NCI-H524 treated with DMSO at 0.1 percent for 48 hours (cell line): ENCODE measurements at regions not wholly inside any gene's neighbourhood (a gene's known extent, or its start where the extent isn't known, plus 50 kb on each side); places are given as distances from the start of the nearest gene placed in this dataset.

Experiments
- DNase-seq: peaks from one replicate; lab custom pipeline; 2025; lab: John Stamatoyannopoulos, UW

DNA sequence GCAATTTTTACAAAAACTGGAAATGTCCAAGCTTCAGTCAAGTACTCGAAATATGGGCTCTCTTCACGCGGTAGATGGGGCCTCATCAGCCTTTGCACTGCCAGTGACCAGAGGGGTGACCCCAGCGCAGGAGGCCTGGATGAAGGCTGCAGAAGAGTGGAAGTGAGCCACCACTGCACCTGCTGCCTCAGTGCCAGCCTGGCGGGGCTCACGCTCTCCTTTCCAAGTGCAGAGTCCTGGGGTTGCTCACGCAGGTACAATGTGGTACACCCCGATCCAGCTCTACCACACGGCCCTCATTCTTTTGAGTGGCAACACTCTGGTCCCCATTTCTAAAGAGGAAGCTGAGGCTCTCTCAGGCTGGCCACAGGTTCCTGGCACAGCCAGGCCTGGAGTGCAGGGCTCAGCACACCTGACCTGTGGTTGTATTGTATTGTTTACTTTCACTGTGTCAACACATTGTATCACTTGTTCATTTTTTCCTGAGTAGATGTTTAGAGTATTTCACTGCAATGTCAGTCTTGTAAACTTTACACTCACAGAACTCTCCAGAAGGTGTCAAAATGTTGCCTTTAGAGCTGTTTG lies 97.3 kb upstream of the SOX1 start:
- no peak for DNase-seq

DNA sequence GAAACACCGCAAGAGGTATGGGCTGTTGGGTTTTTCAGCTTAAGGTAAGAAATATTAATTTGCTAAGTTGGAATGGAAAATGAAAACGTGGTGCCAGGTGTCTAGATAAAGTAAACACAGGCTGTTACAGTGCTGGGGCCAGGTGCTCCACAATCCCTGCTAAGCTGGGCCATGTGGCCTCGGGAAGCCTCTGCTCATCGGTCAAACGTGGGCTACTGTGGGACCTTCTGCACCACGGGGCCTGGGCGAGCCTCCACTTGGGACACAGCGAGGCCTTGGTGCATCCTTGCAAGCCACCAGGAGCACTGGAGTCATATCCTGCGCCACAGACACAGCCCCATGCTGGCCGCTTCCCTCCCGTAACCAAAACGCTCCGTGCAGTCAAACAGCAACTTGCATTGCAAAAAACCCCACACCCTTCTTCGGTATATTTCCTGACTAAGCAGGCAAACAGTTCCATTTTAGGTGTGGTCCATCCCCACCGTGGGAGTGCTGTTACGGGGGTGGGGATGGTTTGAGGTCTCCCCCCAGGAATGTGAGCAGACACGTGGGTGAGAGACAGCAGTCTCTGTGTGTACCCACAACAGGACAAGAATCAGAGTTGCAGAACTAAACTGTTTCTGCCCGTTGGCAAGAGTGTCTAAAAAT lies 96.3 kb upstream of the SOX1 start:
- DNase-seq = no peak

DNA sequence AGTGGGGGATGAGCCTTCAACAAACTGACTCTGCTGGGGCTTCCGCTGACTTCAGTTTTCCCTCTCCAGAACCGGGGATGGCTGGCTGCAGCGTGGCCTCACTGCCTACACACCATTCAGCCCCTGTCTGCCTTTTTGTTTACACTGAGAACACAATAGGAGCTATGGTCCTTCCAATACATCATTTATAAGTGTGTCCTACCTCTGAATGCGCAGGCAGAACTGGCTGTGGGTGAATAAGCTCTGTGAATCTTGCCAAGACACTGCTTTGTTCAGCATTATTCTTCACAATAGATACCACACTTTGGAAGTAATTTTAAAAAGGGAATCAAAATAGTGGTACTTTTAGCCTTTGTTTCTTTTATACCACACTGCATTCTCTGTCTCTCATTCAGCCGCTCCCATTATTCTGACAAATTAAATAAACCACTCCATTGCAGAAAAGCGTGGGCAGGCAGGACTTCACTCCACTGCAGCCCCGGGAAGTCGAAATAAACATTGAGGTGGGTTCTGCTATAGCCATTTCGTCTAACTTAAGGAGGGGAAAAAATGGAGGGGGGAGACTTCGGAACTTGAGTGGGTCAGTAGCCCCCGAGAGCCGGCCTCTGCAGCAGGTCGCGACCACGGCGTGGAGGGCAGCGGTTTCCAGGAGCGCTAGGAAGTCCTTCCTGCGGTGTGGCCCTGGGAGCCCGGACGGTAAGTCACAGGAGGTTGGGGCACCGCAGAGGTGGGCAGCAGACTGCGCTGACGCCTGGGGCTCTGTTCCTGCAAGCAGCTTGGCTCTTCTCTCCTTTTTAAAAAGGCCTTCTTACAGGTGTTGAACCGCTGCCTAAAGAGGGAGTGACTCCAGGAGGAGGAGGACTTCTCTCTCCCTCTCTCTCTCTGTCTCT lies 94.8 kb upstream of the SOX1 start:
- DNase-seq = no peak

DNA sequence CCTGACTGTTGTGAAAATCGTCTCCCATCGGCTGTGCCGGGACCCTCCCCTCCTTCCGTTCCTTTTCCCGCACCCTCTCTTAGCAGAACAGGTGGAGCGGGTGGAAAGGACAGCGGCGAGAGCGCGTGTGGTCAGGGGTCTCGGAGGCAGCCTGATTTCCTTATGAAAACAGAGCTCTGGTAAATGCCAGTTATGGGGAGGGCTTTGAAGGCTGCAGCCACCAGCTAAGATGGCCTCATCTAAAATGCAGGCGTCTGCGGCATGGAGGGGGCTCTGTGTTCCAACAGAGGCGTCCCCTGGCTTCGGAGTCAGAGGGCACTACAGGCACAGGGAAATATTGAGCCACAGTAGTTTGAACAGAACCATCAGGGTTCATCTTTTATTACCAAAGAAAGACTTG lies 93.8 kb upstream of the SOX1 start:
- no peak for DNase-seq

DNA sequence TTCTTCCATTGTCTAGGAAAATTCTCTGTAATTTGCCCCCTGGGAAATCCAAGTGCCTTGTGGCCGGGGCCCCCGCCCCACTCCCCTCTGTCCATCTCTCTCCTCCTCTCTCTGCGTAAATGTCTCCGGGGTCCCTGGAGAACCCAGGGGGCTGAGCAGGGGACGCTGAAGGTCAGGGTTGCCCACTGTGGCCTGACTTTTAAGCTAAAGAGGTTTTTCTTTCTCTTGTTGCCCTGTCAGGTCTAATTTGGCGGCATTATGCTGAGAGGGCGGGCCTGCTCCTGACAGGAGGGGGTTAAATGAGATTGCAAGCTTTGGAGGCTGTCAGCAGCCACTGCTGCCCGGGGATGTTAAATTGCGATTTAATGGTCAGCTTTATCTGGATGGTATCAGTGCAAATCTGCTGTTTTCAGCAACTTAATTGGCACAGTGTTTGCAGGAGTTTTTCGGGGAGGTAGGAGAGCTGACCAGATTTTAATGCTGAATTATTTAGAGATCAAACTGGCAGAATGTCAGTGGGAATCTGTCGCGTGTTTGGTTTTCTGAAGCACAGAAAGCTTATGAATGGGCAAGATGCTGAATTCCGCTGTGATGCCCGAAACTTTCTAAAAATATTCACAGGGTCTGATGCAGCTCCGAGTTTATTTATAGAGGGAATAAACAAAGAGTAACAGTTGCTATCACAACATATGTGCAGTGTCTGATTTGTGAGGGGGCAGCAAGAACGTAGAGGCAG lies 93.2 kb upstream of the SOX1 start:
- no peak for DNase-seq

DNA sequence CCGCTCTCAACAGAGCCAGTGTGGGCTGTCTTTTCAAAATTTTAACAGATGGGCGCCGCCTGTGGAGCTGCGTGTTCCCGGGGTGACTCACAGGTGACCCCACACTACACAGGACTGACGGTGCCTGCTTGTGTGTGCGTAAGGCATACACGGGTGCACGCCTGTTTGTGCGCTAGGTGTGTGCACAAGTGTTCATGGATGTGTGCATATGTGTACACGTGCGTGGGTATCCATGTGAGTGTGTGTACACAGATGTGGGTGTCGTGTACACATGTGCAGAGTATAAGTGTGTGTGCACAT lies 92.7 kb upstream of the SOX1 start:
- DNase-seq = no peak

DNA sequence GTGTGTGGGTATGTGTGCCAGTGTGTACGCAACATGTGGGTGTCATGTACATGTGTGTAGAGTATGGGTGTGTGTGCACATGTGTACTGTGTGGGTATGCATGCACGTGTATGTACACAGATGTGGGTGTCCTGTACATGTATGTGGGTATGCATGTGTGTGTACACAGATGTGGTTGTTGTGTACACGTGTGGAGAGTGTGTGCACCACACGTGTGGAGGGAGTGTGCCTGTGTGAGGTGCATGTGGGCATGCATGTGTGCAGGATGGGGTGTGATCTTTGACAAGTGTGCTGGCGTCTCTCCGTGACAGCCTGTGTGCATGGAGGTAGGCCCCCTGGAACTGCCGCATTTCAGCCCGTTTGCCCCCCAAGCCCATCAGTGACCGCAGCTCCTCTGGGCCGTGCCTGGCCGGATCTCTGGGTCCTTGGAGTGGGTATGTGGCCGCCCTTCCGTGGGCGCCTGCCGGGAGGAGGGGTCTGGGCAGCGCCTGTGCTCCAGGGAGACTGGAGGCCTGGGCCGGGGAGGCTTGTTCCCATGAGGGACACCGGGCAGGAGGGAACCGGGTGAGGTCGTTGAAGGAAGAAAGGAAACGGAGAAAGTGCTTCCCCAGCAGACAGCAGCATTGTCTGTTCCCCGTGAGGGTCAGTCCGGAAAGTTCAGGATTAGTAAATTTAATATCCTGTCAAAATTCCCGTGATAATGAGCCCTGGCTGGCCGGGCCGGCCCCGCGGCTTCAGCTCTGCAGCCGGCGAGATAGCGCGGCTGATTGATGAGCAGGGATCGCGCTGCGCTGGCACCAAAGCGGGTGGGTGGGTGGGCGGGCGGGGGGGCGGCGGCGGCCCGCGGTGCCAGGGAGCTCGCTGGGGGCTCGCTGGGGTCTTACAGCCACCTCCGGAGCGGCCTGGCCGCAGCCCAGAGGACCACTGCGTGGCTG lies 91.1 kb upstream of the SOX1 start:
- no peak for DNase-seq

DNA sequence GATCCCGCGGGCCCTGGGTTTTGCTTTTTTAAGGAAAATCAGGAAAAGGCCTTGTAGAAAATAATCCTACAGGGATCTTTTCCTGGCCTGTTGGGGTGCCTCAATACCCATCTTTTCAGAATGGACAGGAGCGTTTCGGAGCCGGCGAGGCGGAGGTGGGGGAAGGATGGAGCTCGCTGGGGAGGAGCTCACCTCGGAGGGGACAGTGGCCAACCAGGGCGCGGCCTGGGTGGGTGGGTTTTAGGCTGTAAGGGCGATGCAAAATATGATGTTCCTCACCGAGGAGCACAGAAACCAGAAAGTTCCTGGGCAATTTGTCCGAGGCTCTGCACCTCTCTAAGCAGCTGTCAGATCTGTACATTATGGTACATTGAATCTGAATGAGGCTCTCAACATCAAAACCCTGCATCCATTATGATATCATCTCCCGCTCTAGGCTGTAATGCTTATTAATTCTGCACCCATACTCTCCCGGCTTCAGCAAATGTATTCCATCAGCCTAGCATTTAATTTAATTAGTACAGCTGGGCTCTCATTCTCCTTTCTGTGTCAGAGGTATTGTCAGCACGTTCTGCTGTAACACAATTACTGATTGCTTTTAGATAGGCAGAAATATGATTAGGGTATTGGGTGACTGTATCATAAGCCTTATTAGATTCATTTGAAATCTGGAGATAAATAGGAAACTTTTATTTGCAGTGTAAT lies 90.3 kb upstream of the SOX1 start:
- DNase-seq = no peak

DNA sequence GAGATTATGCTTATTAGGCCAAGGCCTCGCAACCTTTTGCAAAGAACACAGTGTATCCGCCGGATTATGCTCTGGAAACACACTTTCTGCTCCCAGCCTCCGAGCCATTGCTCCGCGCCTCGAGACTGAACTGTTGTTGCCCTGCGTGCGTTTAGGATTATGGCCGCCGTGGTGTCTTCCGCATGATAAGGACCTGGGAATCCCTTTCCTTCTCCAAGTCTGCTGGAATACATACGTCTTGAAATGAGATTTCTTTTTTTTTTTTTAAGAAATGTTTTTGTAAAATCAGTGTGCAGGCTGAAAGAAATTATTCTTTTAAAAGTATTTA lies 89.8 kb upstream of the SOX1 start:
- no peak for DNase-seq

DNA sequence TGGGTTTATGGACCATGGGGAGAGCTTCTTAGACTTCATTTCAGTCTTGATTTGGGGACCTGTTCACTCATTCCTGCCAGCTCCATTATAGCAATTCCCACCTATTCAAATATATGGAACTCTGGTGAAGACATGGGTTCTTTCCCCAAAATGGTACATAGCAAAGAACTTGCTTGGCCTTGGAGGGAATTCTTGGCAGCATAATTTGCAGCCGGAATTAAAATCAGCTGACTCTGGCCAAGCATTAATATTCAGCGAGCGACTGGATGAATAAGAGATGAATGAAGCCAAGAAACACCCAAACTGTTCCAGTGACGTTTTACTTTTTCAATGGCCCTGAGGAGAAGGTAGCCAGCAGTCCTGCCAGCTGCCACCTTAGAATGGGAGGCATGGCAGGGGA lies 88.4 kb upstream of the SOX1 start:
- no peak for DNase-seq

DNA sequence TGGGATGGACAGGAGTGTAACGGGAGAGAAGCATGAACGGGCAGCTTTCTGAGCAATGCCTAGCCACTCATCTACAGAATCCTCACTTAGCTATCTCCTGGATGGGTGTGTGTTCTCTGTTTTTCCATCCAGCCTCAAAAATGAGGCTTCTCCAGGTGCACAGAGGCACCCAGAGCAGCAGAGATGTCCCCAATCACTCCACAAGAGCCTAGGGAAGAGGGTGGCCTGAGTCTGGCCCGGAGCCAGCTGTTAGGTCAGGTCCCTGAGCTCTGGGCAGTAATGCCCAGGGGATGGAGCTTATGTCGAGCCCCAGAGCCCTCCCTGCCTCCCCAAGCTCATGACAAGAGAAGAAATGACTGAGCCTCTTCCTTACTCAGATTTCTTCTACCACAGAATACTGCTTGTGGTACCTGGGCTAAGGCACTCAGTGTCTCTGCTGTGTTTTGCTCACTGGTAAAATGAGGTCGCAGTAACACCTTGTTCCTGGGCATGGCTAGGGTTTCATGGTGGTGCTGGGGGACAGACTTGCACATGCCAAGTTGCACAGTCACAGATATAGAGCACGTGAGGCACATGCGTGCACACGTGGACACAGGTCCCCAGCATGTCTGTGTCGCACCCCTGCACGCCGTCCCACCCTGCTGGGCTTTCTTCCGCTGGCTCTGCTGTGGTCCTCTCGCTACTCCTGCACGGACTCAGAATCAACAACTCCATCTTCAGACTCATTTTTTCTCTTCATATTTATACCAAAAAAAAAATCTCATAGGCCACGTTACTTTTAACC lies 86.6 kb upstream of the SOX1 start:
- no peak for DNase-seq

DNA sequence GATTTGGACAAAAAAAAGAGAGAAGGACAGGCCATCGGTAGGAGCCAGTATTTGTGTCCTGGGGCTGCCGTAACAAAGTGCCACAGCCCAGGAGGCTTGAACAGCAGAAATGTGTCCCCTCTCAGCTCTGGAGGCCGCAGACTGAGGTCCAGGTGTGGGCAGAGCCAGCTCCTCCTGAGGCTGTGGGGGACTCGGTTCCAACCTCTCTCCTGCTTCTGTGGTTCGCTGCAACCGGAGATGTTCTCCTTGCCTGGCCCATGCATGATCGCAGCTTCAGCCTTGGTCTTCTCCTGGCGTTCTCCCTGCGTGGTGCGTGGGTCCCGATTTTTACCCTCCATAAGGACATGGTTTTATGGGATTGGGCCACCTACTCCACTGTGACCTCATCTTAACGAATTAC lies 85.9 kb upstream of the SOX1 start:
- no peak for DNase-seq

DNA sequence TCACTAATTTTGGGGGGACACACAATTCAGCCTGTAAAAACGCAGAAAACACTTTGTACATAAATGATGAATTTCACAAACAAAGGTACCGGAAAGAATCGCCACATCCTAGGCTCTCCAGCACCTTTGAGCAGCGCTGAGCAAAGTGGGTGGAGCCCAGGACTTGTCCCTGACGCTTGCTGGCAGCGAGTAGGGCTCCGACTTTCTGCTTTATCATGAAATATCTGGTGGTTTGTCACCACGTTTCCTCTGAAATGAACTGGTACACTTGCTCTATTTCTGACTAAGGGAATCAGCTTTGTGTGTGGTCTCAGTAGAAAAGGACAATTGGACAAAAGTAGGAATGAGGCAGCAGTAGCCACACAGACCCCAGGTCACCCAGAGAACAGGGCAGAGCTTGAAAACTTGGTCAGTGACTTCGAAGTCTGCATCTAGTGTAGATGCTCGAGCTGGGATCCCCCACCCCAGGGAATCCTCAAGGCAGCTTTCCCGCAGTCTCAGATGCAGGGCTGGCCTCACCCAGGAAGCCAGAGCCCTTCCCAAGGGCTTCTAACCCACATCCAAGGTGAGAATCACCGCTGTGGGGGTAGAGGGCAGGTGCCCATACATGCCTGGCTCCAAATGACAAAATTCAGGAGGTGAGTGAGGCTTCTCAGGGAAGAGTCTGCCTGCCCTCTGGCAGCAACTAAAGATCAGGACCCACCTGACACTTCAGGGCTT lies 85.3 kb upstream of the SOX1 start:
- DNase-seq = no peak

DNA sequence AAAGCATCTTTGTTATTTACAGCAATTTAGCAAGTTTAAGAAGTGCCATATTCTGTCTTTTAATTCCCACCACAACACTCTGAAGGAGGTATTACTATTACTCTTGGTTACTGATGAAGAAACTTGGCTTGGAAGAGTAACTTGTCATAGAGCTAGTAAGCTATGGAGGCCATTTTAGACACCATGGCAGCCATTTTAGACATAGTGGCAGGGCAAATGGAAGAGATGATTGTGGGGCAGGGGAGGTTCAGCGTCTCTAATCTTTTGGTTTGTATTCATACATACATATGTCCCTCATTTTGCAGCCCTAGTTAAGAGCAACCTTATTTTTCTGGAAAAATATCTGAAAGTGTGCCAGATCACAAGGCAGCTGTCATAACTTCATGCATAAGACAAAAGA lies 82.6 kb upstream of the SOX1 start:
- no peak for DNase-seq

DNA sequence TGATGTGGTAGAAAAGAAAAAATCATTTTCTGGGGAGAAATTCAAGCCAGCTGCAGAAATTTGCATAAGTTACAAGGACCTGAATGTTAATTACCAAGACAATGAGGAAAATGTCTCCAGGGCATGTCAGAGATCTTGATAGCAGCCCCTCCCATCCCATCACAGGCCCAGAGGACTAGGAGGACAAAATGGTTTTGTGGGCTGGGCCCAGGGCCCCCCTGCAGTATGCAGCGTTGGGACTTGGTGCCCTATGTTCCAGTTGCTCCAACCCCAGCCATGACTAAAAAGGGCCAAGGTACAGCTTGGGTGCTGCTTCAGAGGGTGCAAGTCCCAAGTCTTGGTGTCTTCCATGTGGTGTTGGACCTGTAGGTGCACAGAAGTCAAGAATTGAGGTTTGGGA lies 76.6 kb upstream of the SOX1 start:
- no peak for DNase-seq

DNA sequence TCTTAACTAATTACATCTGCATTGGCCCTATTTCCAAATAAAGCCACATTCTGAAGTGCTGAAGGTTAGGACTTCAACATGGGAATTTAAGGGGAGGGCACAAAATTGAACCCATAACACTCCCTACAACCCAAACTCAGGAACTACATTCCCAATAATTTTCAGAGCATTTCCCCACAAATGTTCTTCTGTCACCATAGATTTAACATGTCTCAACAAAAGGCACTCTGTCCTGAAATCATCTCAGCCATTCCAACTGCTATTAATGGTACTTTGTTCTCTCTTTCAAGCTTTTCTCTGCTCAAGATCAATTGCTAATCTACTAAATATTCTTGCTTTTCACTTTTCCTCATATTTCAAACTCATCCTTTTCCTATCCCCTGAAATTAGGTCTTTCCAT lies 74.0 kb upstream of the SOX1 start:
- DNase-seq = no peak

DNA sequence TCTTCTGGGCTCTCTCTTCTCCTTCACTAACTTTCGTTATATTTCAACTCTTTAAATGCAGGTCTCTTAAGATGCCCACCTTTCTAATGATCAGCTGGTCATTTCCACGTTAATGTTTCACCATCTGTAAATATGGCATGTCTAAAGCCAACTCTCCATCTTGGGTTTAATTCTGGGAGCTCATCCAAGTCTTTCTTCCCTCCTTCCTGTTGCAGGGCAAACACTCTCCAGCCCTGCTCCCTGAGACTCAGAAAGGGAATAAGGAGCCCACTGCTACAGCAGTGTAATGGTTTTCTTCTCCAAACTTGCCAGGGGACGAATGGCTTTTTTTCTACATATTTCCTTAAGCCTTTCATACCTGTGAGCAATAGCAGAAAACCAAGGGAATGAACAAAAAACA lies 73.3 kb upstream of the SOX1 start:
- DNase-seq = no peak

DNA sequence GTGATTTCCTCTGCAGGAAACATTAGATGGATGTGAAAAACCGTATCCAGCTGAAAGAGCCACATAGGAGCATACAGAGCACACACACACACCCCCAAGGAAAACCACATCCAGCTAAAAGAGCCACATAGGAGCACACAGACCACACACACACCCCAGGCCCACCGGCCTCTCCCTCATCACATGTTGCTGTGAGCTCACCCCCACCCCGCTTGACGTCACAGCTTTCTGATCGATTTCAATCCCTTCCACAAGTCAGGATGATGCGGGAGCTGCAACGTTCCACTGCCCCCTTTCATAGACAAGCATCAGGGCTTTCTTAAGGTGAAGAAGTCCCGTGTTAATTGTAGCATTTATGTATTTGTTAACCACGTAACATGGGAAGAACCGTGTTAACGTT lies 72.4 kb upstream of the SOX1 start:
- DNase-seq = no peak

DNA sequence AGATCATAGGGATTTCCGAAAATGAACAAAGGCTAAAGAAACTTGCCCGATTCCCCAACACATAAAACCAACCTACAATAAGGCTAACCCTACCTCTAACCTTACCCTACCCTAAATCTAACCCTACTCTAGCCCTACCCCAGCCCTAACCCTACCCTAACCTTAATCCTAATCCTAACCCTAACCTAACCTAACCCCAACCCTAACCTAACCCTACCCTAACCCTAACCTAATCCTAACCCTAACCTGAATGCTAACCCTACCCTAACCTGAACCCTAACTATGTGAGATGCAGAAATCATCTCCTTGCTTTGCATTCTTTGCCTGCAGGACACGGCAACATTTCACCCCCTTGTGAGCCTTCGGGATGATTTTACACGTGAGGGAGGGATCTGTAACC lies 67.6 kb upstream of the SOX1 start:
- no peak for DNase-seq

DNA sequence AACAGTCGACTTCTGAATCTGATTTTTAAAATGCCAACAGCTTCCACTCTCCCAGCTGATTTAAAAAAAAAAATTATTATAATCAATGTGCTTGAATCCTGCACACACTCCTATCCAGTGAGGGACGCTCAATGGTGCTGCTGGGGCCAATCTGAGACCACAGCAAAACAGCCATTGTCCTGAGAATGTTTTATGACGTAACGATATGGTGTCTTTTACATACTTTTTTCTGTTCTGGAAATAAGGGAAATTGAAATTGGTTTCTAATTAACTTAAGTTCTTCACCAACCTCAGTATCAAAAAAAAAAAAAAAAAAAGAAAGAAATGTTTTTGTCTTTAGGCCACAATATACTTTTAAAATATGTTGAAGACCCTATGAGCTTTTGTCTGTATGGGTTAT lies 66.1 kb upstream of the SOX1 start:
- no peak for DNase-seq
